GM12874 (cell line): ENCODE measurements at regions not wholly inside any gene's neighbourhood (a gene's known extent, or its start where the extent isn't known, plus 50 kb on each side); places are given as distances from the start of the nearest gene placed in this dataset.

Experiments
- CTCF ChIP-seq: IDR thresholded peaks from 2 replicates; pipeline ENCODE4 v1.5.1; 2011; ENCODE audit warnings: low read depth, mild to moderate bottlenecking, control low read depth, low read length, moderate library complexity; ENCODE audit not compliant: insufficient read depth

GRCh38 chr2:89797320-89798038 lies 1106.0 kb downstream of the RPIA start:
- TF ChIP-seq CTCF: no peak

GRCh38 chr2:89811295-89811694 lies 1119.8 kb downstream of the RPIA start:
- TF ChIP-seq CTCF: no peak

GRCh38 chr2:89818873-89819272 lies 1127.4 kb downstream of the RPIA start:
- TF ChIP-seq CTCF: no peak

- no peak for TF ChIP-seq CTCF
Measured at GRCh38 chr2:89819809-89820208, 1128.3 kb downstream of the RPIA start.

GRCh38 chr2:89820248-89820647 lies 1128.8 kb downstream of the RPIA start:
- no peak for TF ChIP-seq CTCF

- TF ChIP-seq CTCF: no peak
Measured at GRCh38 chr2:89821455-89821945, 1130.0 kb downstream of the RPIA start.

- no peak for TF ChIP-seq CTCF
Measured at GRCh38 chr2:89823556-89823955, 1132.1 kb downstream of the RPIA start.

GRCh38 chr2:89825034-89825433 lies 1133.6 kb downstream of the RPIA start:
- no peak for TF ChIP-seq CTCF
